ENCODE measurements at regions not wholly inside any gene's neighbourhood (a gene's known extent, or its start where the extent isn't known, plus 50 kb on each side); places are given as distances from the start of the nearest gene placed in this dataset.
"Not testable (repeated sequence)": the region's sequence is repeated elsewhere in the genome, so short reads cannot be mapped to it uniquely, and the experiment has no call there.

GRCh38 chr5:45893309-45893708 is 197.1 kb upstream of the HCN1 start:
- ATAC-seq (no peak), DNase-seq (no peak)
- intact Hi-C loops (cut with DNase I): no loop called here

- ATAC-seq; intact Hi-C loops (cut with DNase I): not testable (repeated sequence)
- DNase-seq: peak; percentile 20
Measured at GRCh38 chr5:45890441-45891080, 194.4 kb upstream of the HCN1 start.

GRCh38 chr5:45862763-45863162 is 166.6 kb upstream of the HCN1 start:
- DNase-seq (no peak), ATAC-seq (no peak)
- intact Hi-C loops (cut with DNase I): no loop called here

DNA sequence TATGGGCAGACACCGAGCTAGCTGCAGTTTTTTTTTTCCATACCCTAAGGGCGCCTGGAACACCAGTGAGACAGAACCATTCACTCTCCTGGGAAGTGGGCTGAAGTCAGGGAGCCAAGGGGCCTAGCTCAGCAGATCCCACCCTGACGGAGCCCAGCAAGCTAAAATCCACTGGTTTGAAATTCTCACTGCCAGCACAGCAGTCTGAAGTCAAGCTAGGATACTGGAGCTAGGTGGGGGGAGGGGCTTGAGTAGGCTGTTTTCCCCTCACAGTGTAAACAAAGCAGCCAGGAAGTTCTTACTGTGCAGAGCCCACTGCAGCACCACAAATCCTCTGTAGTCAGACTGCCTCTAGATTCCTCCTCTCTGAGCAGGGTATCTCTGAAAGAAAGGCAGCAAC is 151.7 kb upstream of the HCN1 start:
- DNase-seq (no peak), ATAC-seq (no peak)
- intact Hi-C loops (cut with DNase I): no loop called here

GRCh38 chr5:45826055-45826454 is 129.9 kb upstream of the HCN1 start:
- ATAC-seq (no peak), DNase-seq (no peak)
- intact Hi-C loops (cut with DNase I): no loop called here

- no peak for DNase-seq
- ATAC-seq: no peak
- intact Hi-C loops (cut with DNase I): no loop called here
Measured at GRCh38 chr5:45800331-45800730, 104.2 kb upstream of the HCN1 start.

DNA sequence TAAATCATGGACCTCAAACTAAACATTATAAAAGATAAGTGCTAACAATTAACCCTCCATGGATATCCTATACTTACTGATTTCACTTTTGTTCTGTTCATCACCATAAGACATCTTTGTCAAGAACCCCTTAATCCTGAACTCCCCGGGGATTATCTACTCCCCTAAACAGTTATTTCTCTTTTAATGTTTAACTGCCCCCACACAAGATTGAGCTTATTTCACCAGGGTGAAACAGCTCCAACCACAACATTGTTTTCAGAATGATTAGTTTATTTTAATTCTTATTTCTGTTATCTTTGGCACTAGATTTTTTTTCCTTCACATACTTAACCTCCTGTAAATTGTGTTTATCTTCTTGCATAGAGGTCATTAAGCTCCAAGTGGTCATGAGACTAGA is 103.2 kb upstream of the HCN1 start:
- intact Hi-C loops (cut with DNase I): loop anchor here in 1 of 2 donors (10.0 kb wide), 1 partner anchor 1865 kb away; no protein-coding TSS in a partner anchor
- no peak for ATAC-seq
- no peak for DNase-seq

DNA sequence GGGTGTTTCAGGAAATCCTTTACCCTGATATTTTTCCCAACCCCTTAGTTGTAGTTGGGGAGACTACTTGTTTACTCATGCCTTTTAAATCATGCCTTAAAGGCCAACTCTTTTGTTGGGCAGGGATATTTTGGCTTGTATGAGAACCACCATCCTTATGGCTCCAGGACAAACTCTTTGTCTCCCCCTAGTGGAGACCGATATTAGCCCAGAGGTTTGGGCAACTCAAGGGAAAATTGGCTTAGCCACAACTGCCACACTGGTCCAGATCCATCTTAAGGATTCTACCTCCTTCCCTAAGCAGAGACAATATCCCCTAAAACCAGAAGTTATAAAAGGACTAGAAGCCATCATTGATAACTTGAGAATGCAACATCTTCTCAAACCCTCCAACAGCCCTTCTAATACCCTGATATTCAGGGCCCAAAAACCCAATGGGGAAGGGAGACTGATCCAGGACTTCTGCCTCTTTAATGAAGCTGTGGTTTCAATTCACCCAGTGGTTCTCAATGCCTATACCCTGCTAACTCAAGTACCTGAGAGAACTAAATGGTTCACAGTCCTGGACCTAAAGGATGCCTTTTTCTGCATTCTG is 100.9 kb upstream of the HCN1 start:
- DNase-seq (no peak), ATAC-seq (no peak)
- intact Hi-C loops (cut with DNase I): loop anchor here in 1 of 2 donors (10.0 kb wide), 1 partner anchor 1862 kb away; no protein-coding TSS in a partner anchor

DNA sequence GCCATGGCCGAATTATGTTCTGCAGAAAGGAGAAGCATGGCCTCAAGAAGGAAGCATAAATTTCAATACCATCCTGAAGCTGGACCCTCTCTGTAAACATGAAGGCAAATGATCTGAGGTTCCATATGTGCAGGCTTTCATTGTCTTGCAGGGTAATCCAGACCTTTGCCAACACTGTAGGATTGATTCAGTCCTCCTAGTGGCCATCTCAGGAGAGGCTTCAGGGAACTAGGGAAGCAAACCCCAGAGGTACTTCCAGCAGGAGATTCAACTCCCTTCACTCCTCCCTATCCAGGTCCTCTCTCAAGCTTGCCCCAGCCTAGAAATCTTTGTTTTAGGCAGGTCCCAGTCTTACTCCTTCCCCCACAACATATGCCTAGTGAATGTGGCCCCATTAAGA is 99.3 kb upstream of the HCN1 start:
- intact Hi-C loops (cut with DNase I): loop anchor here in 1 of 2 donors (10.0 kb wide), 1 partner anchor 1861 kb away; no protein-coding TSS in a partner anchor
- DNase-seq: no peak

DNA sequence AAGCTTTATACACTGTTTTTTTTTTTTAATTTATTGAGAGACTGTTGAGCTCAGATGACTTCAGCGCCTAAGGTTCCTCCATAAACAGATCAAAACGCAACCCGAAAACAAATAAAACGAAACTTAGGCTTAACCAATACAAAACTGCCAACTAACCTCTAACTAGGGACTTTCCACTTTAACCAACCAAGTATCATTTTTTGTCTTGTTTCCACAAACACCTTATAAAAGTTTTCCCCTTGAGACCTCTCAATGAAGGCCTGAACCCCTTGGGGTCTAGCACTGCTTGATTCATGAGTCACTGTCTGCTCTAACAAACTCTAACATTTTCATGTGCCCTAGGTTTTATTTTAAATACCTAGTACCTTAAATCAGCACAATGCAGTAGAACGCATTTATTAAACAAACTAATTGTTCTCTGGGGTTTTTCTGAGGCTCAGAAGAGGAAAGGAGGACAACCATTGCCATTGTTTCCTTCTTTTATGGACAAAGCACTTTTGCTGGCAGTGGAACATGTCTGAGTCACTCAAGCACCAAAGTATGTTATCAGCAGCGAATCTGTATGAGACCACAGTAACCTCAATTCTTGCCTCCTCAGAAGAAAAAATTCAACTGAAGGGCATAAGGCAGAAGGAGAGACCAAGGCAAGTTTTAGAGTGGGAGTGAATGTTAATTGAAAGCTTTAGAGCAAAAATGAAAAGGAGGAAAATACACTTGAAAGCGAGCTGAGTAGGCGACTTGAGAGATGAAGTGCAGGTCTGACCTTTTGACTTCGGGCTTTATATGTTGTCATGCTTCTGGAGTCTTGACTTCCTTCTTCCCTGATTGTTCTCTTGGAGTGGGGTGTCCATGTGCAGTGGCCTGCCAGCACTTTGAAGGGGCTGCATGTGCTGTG is 97.7 kb upstream of the HCN1 start:
- ATAC-seq (no peak), DNase-seq (no peak)
- intact Hi-C loops (cut with DNase I): loop anchor here in 1 of 2 donors (10.0 kb wide), 1 partner anchor 1859 kb away; no protein-coding TSS in a partner anchor

More for the DNA sequence above, 99.3 kb upstream of the HCN1 start:
- ATAC-seq: no peak

- no peak for ATAC-seq
- no peak for DNase-seq
- intact Hi-C loops (cut with DNase I): loop anchor here in 1 of 2 donors (10.0 kb wide), 1 partner anchor 835 kb away; no protein-coding TSS in a partner anchor
Measured at GRCh38 chr5:45779874-45780671, 83.9 kb upstream of the HCN1 start.

GRCh38 chr5:45774528-45774927 is 78.3 kb upstream of the HCN1 start:
- ATAC-seq (no peak), DNase-seq (no peak)
- intact Hi-C loops (cut with DNase I): loop anchor here (5.0 to 10.0 kb wide), 2 partner anchors 737 to 830 kb away; no protein-coding TSS in a partner anchor

DNA sequence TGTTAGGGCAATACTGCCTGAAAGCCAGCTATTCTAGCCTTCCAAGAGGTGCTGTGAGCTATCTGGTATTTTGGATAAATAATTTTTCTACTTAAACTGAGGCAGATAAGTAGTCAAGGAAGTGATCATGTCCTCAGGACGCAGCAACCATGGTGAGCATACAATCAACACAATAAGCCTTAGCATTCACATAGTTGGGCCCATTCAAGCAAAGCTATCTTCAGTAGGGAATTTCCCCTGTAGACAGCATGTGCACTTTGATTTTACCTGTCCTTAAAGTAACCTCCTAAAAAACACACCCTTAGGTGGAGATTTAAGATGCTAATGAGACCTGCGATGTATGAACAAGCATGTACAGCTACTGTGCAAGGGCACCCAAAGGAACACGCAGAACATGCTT is 76.2 kb upstream of the HCN1 start:
- DNase-seq (no peak), ATAC-seq (no peak)
- intact Hi-C loops (cut with DNase I): loop anchor here (2.0 to 10.0 kb wide), 3 partner anchors 735 to 828 kb away; no protein-coding TSS in a partner anchor

GRCh38 chr5:45765561-45765960 is 69.4 kb upstream of the HCN1 start:
- DNase-seq (no peak), ATAC-seq (no peak)
- intact Hi-C loops (cut with DNase I): no loop called here

DNA sequence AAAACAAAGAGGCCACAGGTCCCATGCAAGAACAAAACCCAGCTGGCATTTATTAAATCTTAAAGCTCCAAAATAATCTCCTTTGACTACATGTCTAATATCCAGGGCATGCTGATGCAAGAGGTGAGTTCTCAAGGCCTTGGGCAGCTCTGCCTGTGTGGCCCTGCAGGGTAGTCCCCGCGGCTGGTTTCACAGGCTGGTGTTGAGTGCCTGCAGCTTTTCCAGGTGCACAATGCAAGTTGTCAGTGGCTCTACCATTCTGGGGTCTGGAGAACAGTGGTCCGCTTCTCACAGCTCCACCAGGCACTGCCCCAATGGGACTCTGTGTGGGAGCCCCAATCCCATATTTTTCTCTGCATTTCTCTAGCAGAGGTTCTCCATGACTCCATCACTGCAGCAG is 54.4 kb upstream of the HCN1 start:
- intact Hi-C loops (cut with DNase I): no loop called here
- no peak for DNase-seq
- ATAC-seq: no peak

- not testable (repeated sequence) for DNase-seq, ATAC-seq
Measured at GRCh38 chr5:45748511-45748910, 52.3 kb upstream of the HCN1 start.

More at GRCh38 chr5:45748511-45748910, 52.3 kb upstream of the HCN1 start:
- intact Hi-C loops (cut with DNase I): not testable (repeated sequence)

All from left cardiac atrium (tissue), 4 donors.